ENCODE measurements at regions not wholly inside any gene's neighbourhood (a gene's known extent, or its start where the extent isn't known, plus 50 kb on each side); places are given as distances from the start of the nearest gene placed in this dataset.

DNA sequence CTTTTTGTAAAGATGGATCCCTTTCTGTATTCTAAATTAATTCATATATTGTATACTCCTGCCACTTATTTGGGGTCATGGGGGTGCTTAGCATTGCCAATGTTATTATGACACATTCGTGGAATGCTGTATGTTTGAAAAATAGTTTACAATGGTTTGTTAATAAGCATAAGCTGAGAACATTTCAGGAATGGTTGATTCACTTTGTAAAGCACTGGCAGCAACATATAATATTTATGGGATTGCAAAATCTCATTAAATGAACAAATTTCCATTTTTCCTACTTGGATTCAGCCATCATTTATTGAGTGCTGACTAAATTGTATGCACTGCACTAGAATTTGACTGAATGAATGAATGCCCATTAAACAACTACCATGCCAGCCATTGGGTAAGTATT is 215.2 kb upstream of the KLF4 start:
- FAIRE-seq (no peak), ATAC-seq (no peak), DNase-seq (ENCODE audit: low spot score) (no peak)
- Histone ChIP-seq H4K20me1 (ENCODE audit: insufficient read depth, low read length) (no peaks in the 10 kb centered on the region), H3K79me2 (ENCODE audit: insufficient read depth, low read length) (no peaks in the 10 kb centered on the region), H3K4me3 (replicated peaks in 1 of 3; ENCODE audit: insufficient read depth in 1 of 3, low read depth in 2 of 3, low read length in 3 of 3) (no peak overlapping the region), H3K27me3 (ENCODE audit: control insufficient read depth in 1 of 2, insufficient read depth in 2 of 2, low read length in 2 of 2) (no peaks in the 10 kb centered on the region), H3K9ac (ENCODE audit: insufficient read depth, low read depth, low read length) (no peak overlapping the region), H3K36me3 (replicated peaks in 1 of 2; ENCODE audit: control insufficient read depth in 1 of 2, insufficient read depth in 2 of 2, low read length in 2 of 2) (no peaks in the 10 kb centered on the region), H3K4me1 (ENCODE audit: insufficient read depth, low read length) (no peaks in the 10 kb centered on the region), H3K9me3 (ENCODE audit: low read length) (no peaks in the 10 kb centered on the region), H3K4me2 (ENCODE audit: low read depth, low read length) (no peak overlapping the region), H3K27ac (ENCODE audit: extremely low read length, insufficient read depth, low read length) (no peak overlapping the region), H2AFZ (ENCODE audit: low read length) (no peak overlapping the region)
- POLR2A ChIA-PET: no interaction called here
- WGBS (ENCODE audit: low lambda C conversion rate): 0% methylated on average over 1 of the region's 1 CpG
- TF ChIP-seq ZNF562 (CRISPR knock-in tag; IDR thresholded peaks at IDR 0.05; ENCODE audit: borderline replicate concordance) (no peak), ZBTB20 (CRISPR knock-in tag; IDR thresholded peaks at IDR 0.05; ENCODE audit: borderline replicate concordance, low read depth) (no peak), ZNF354B (CRISPR knock-in tag; IDR thresholded peaks at IDR 0.05) (no peak), ZMAT3 (CRISPR knock-in tag; conservative IDR thresholded peaks at IDR 0.05) (no peak), REXO4 (CRISPR knock-in tag; IDR thresholded peaks at IDR 0.05; ENCODE audit: borderline replicate concordance) (no peak), ZNF331 (CRISPR knock-in tag; IDR thresholded peaks at IDR 0.05) (no peak), ZNF720 (CRISPR knock-in tag; IDR thresholded peaks at IDR 0.05) (no peak), NFE2 (CRISPR knock-in tag; IDR thresholded peaks at IDR 0.05) (no peak), TRIM24 (CRISPR knock-in tag; IDR thresholded peaks at IDR 0.05) (no peak), HES4 (CRISPR knock-in tag; IDR thresholded peaks at IDR 0.05; ENCODE audit: borderline replicate concordance) (no peak)
- TF ChIP-seq, protein P1, sequence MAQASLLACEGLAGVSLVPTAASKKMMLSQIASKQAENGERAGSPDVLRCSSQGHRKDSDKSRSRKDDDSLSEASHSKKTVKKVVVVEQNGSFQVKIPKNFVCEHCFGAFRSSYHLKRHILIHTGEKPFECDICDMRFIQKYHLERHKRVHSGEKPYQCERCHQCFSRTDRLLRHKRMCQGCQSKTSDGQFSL (CRISPR knock-in tag; IDR thresholded peaks at IDR 0.05): no peak
- TF ChIP-seq, protein P2, sequence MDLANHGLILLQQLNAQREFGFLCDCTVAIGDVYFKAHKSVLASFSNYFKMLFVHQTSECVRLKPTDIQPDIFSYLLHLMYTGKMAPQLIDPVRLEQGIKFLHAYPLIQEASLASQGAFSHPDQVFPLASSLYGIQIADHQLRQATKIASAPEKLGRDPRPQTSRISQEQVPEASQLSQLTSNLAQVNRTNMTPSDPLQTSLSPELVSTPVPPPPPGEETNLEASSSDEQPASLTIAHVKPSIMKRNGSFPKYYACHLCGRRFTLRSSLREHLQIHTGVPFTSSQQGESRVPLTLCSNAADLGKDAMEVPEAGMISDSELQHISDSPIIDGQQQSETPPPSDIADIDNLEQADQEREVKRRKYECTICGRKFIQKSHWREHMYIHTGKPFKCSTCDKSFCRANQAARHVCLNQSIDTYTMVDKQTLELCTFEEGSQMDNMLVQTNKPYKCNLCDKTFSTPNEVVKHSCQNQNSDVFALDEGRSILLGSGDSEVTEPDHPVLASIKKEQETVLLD (CRISPR knock-in tag; IDR thresholded peaks at IDR 0.05; ENCODE audit: low read depth): no peak
- intact Hi-C loops (cut with micrococcal nuclease; ENCODE audit: unreplicated experiment) (no loop called here), in situ Hi-C loops (cut with HindIII; ENCODE audit: extremely low pct_ligation_motif_present, low pct_unique_long_range_greater_than_20kb) (no loop called here)
- CTCF ChIA-PET (ENCODE audit: low intra/inter-chr PET ratio, low total read pairs): no interaction called here
- no TSS peak for BruUV-seq (replicated peaks)

All from HepG2 (cell line).